HG03558 (cell line): ENCODE measurements at regions not wholly inside any gene's neighbourhood (a gene's known extent, or its start where the extent isn't known, plus 50 kb on each side); places are given as distances from the start of the nearest gene placed in this dataset.

Experiments
- ATAC-seq: cut with Tn5 transposase; IDR thresholded peaks from one replicate; pipeline ENCODE4 v1.9.1; 2021; ENCODE audit warnings: moderate number of reproducible peaks; ENCODE audit not compliant: unreplicated experiment; ENCODE audit errors: extremely low read depth

GRCh38 chr7:25031007-25031406 lies 51.0 kb upstream of the OSBPL3 start:
- ATAC-seq = peak; percentile 91
